Keratinocyte (primary cell): ENCODE measurements at regions not wholly inside any gene's neighbourhood (a gene's known extent, or its start where the extent isn't known, plus 50 kb on each side); places are given as distances from the start of the nearest gene placed in this dataset.

Experiments used
- DNase-seq: peaks from one replicate; pipeline ENCODE4 v3.0.0-alpha.2; 2011; ENCODE audit warnings: low read depth, missing footprints, low spot score
- FAIRE-seq: peaks from 2 replicates; lab custom pipeline; 2011; peaks lifted over from hg19 to GRCh38; lab: Jason Lieb, UNC
- H2AFZ ChIP-seq: 2 replicates; pipeline ENCODE4 v1.6.0; 2012; ENCODE audit warnings: low read length, control low read depth, inconsistent platforms; ENCODE audit not compliant: control insufficient read depth
- H3K27ac ChIP-seq: 2 replicates; pipeline ENCODE4 v1.5.1; 2011; ENCODE audit warnings: low read length; ENCODE audit not compliant: control insufficient read depth, insufficient read depth
- H3K27me3 ChIP-seq: 3 replicates; pipeline ENCODE4 v1.6.0; 2011; ENCODE audit warnings: low read length; ENCODE audit not compliant: control insufficient read depth, insufficient read depth; ENCODE audit errors: extremely low read depth
- H3K36me3 ChIP-seq, 2 experiments: 2 replicates in 1 of 2; 3 replicates in 1 of 2; pipeline ENCODE4 v1.5.1; 2011; ENCODE audit warnings: low read length in 2 of 2, mild to moderate bottlenecking in 1 of 2; ENCODE audit not compliant: control insufficient read depth in 2 of 2, insufficient read depth in 2 of 2; ENCODE audit errors: extremely low read depth in 1 of 2
- H3K4me1 ChIP-seq: 3 replicates; pipeline ENCODE4 v1.5.1; 2011; ENCODE audit warnings: low read length; ENCODE audit not compliant: control insufficient read depth, insufficient read depth; ENCODE audit errors: extremely low read depth
- H3K4me2 ChIP-seq: 3 replicates; pipeline ENCODE4 v1.6.0; 2011; ENCODE audit warnings: low read depth, low read length; ENCODE audit not compliant: control insufficient read depth, insufficient read depth; ENCODE audit errors: extremely low read depth
- H3K4me3 ChIP-seq, 3 experiments: fragments of 200-600 bp in 1 of 3; sonication (generic) in 1 of 3; 2 replicates in 2 of 3; 3 replicates in 1 of 3; pipeline ENCODE4 v1.5.1; 2011 to 2016; ENCODE audit warnings: low read length in 3 of 3, mild to moderate bottlenecking in 3 of 3, control low read depth in 2 of 3, inconsistent platforms in 1 of 3, low read depth in 1 of 3, mixed read lengths in 1 of 3, mixed run types in 1 of 3, moderate library complexity in 1 of 3; ENCODE audit not compliant: control insufficient read depth in 2 of 3, insufficient read depth in 2 of 3; ENCODE audit errors: extremely low read depth in 1 of 3
- H3K79me2 ChIP-seq: 2 replicates; pipeline ENCODE4 v1.6.0; 2012; ENCODE audit warnings: low read length; ENCODE audit not compliant: control insufficient read depth, insufficient read depth
- H3K9ac ChIP-seq: 3 replicates; pipeline ENCODE4 v1.6.0; 2011; ENCODE audit warnings: low read length; ENCODE audit not compliant: control insufficient read depth, insufficient read depth; ENCODE audit errors: extremely low read depth
- H3K9me1 ChIP-seq: 3 replicates; pipeline ENCODE4 v1.6.0; 2011; ENCODE audit warnings: low read length; ENCODE audit not compliant: control insufficient read depth, insufficient read depth; ENCODE audit errors: extremely low read depth
- H3K9me3 ChIP-seq: 2 replicates; pipeline ENCODE4 v1.5.1; 2012; ENCODE audit warnings: low read depth, low read length; ENCODE audit not compliant: control insufficient read depth
- H4K20me1 ChIP-seq: 3 replicates; pipeline ENCODE4 v1.6.0; 2011; ENCODE audit warnings: low read length; ENCODE audit not compliant: control insufficient read depth, insufficient read depth; ENCODE audit errors: extremely low read depth
- EZH2 ChIP-seq: IDR thresholded peaks from one replicate; pipeline ENCODE4 v1.6.1; 2012; ENCODE audit warnings: inconsistent platforms, mild to moderate bottlenecking, low read length, moderate library complexity
- dilution Hi-C: fragments of 300-500 bp; cut with MboI; formaldehyde crosslinking; loops from one replicate; pipeline ENCODE4 v1.7.0; 2020; ENCODE audit warnings: low sequenced_read_pairs; ENCODE audit not compliant: extremely low pct_ligation_motif_present
- TF ChIP-seq, protein P1 (sequence below), 3 experiments: IDR thresholded peaks in 1 of 3; conservative IDR thresholded peaks in 1 of 3; optimal IDR thresholded peaks in 1 of 3; 2 replicates in 2 of 3; 3 replicates in 1 of 3; pipeline versions ENCODE3 to v1.5.1; 2011; ENCODE audit warnings: low read length in 3 of 3, mild to moderate bottlenecking in 3 of 3, moderate library complexity in 2 of 3, control low read depth in 1 of 3, inconsistent platforms in 1 of 3; ENCODE audit not compliant: insufficient read depth in 2 of 3; ENCODE audit errors: extremely low read depth in 1 of 3

DNA sequence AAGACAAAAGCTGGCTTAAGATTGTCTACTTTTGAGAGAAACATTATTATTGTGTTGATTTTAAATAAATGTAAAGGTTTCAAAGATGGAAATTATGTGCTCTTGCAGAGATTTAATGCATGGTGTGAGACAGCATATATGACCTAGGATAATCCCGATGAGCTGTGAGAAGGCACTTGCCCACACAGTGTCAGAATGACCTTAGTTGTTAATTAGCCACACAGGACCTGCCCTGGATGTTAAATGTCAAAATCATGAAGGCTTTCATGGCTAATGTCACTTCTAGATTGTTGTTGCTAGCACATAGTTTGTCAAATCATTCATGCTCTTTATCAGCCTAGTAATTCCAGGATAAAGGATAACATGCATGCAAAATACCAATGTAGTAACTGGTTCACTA is 135.3 kb upstream of the GAP43 start:
- H3K79me2 ChIP-seq: no peaks in the 10 kb centered on the region
- no peaks in the 10 kb centered on the region for H3K4me1 ChIP-seq
- H3K27ac ChIP-seq: no peak overlapping the region
- no peak overlapping the region for H3K9ac ChIP-seq
- FAIRE-seq (no peak), DNase-seq (no peak)
- H4K20me1 ChIP-seq: no peaks in the 10 kb centered on the region
- dilution Hi-C loops: no loop called here
- TF ChIP-seq, protein P1, sequence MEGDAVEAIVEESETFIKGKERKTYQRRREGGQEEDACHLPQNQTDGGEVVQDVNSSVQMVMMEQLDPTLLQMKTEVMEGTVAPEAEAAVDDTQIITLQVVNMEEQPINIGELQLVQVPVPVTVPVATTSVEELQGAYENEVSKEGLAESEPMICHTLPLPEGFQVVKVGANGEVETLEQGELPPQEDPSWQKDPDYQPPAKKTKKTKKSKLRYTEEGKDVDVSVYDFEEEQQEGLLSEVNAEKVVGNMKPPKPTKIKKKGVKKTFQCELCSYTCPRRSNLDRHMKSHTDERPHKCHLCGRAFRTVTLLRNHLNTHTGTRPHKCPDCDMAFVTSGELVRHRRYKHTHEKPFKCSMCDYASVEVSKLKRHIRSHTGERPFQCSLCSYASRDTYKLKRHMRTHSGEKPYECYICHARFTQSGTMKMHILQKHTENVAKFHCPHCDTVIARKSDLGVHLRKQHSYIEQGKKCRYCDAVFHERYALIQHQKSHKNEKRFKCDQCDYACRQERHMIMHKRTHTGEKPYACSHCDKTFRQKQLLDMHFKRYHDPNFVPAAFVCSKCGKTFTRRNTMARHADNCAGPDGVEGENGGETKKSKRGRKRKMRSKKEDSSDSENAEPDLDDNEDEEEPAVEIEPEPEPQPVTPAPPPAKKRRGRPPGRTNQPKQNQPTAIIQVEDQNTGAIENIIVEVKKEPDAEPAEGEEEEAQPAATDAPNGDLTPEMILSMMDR (optimal IDR thresholded peaks at IDR 0.05 in 1 of 3, IDR thresholded peaks at IDR 0.05 in 1 of 3, conservative IDR thresholded peaks at IDR 0.05 in 1 of 3; ENCODE audit: extremely low read depth in 1 of 3, insufficient read depth in 2 of 3, low read length in 3 of 3): no peak
- TF ChIP-seq EZH2: no peak
- no peak overlapping the region for H3K4me2 ChIP-seq
- H2AFZ ChIP-seq: no peak overlapping the region
- H3K27me3 ChIP-seq: no peaks in the 10 kb centered on the region
- no peaks in the 10 kb centered on the region for H3K9me3 ChIP-seq
- no peak overlapping the region for H3K4me3 ChIP-seq
- H3K36me3 ChIP-seq: no peaks in the 10 kb centered on the region
- H3K9me1 ChIP-seq: no peaks in the 10 kb centered on the region

DNA sequence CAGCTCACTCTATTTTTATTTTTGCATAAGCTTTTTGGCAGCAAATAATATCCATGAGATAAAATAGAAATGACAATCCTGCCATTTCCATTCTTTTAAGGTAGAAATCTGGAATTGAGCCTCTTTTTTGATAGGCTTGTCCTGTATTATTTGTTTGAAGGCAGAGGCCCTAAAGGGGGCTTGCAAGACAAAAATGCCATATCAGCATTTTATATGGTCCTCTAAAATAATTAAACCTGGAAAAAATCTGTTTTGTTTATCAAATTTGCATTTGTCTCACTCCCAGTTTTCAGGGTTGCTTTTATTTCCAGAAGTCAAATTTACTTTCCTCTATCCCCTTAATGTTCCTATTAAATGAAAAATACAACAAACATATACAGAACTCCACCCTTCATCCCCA is 134.9 kb upstream of the GAP43 start:
- no peak for FAIRE-seq
- no peak for DNase-seq
- Histone ChIP-seq H3K36me3 (no peaks in the 10 kb centered on the region), H3K4me3 (no peak overlapping the region), H3K27ac (no peak overlapping the region), H3K4me1 (no peaks in the 10 kb centered on the region), H3K9me3 (no peaks in the 10 kb centered on the region), H4K20me1 (no peaks in the 10 kb centered on the region), H2AFZ (no peak overlapping the region), H3K27me3 (no peaks in the 10 kb centered on the region), H3K79me2 (no peaks in the 10 kb centered on the region), H3K4me2 (no peak overlapping the region), H3K9me1 (no peaks in the 10 kb centered on the region), H3K9ac (no peak overlapping the region)
- TF ChIP-seq, protein P1 (optimal IDR thresholded peaks at IDR 0.05 in 1 of 3, IDR thresholded peaks at IDR 0.05 in 1 of 3, conservative IDR thresholded peaks at IDR 0.05 in 1 of 3; ENCODE audit: extremely low read depth in 1 of 3, insufficient read depth in 2 of 3, low read length in 3 of 3): no peak
- no peak for TF ChIP-seq EZH2
- dilution Hi-C loops: no loop called here
